ENCODE measurements at regions not wholly inside any gene's neighbourhood (a gene's known extent, or its start where the extent isn't known, plus 50 kb on each side); places are given as distances from the start of the nearest gene placed in this dataset.
"Not testable (repeated sequence)": the region's sequence is repeated elsewhere in the genome, so short reads cannot be mapped to it uniquely, and the experiment has no call there.

DNA sequence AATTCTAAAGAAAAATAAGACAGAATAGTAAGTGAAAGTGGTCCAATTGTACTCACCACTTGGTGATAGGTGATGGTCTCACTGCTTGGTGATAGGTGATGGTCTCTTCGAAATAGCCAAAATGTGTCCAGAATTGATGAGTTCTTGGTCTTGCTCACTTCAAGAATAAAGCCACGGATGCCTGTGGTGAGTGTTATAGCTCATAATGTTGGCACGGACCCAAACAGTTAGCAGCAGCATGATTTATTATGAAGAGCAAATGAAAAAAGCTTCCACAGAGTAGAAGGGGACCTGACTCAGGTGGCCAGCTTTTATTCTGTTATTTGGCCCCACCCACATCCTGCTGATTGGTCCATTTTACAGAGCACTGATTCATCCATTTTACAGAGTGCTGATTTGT lies 272.6 kb downstream of the RPS4Y2 start:
- Histone ChIP-seq H3K9ac (ENCODE audit: low read depth in 1 of 2, low read length in 2 of 2) (no peak overlapping the region), H3K9me3 (ENCODE audit: control insufficient read depth in 1 of 2, low read length in 2 of 2) (no peaks in the 10 kb centered on the region), H3K27me3 (ENCODE audit: control insufficient read depth in 1 of 2, insufficient read depth in 2 of 2, low read length in 2 of 2) (no peaks in the 10 kb centered on the region), H3K36me3 (ENCODE audit: control insufficient read depth in 1 of 2, insufficient read depth in 2 of 2, low read length in 2 of 2) (no peaks in the 10 kb centered on the region), H3K27ac (ENCODE audit: low read depth, low read length) (no peak overlapping the region), H3K4me3 (ENCODE audit: low read depth in 1 of 2, low read length in 2 of 2) (no peak overlapping the region), H3K4me1 (ENCODE audit: control insufficient read depth in 1 of 2, insufficient read depth in 2 of 2, low read length in 2 of 2) (no peaks in the 10 kb centered on the region)

- Histone ChIP-seq H3K27ac (ENCODE audit: low read depth, low read length) (no peak overlapping the region), H3K9ac (ENCODE audit: low read depth in 1 of 2, low read length in 2 of 2) (no peak overlapping the region), H3K36me3 (ENCODE audit: control insufficient read depth in 1 of 2, insufficient read depth in 2 of 2, low read length in 2 of 2) (no peaks in the 10 kb centered on the region), H3K27me3 (ENCODE audit: control insufficient read depth in 1 of 2, insufficient read depth in 2 of 2, low read length in 2 of 2) (no peaks in the 10 kb centered on the region), H3K9me3 (ENCODE audit: control insufficient read depth in 1 of 2, low read length in 2 of 2) (no peaks in the 10 kb centered on the region), H3K4me1 (ENCODE audit: control insufficient read depth in 1 of 2, insufficient read depth in 2 of 2, low read length in 2 of 2) (no peaks in the 10 kb centered on the region), H3K4me3 (ENCODE audit: low read depth in 1 of 2, low read length in 2 of 2) (no peak overlapping the region)
Measured at GRCh38 chrY:21033363-21033762, 277.5 kb downstream of the RPS4Y2 start.

- H3K36me3 ChIP-seq (ENCODE audit: control insufficient read depth in 1 of 2, insufficient read depth in 2 of 2, low read length in 2 of 2): no peaks in the 10 kb centered on the region
- no peaks in the 10 kb centered on the region for H3K4me1 ChIP-seq (ENCODE audit: control insufficient read depth in 1 of 2, insufficient read depth in 2 of 2, low read length in 2 of 2)
- no peaks in the 10 kb centered on the region for H3K9me3 ChIP-seq (ENCODE audit: control insufficient read depth in 1 of 2, low read length in 2 of 2)
Measured at GRCh38 chrY:21034151-21035061, 278.5 kb downstream of the RPS4Y2 start.

GRCh38 chrY:21037398-21037797 lies 281.5 kb downstream of the RPS4Y2 start:
- not testable (repeated sequence) for H3K27me3 ChIP-seq (ENCODE audit: control insufficient read depth in 1 of 2, insufficient read depth in 2 of 2, low read length in 2 of 2); H3K9ac ChIP-seq (ENCODE audit: low read depth in 1 of 2, low read length in 2 of 2); H3K4me3 ChIP-seq (ENCODE audit: low read depth in 1 of 2, low read length in 2 of 2); H3K36me3 ChIP-seq (ENCODE audit: control insufficient read depth in 1 of 2, insufficient read depth in 2 of 2, low read length in 2 of 2); H3K9me3 ChIP-seq (ENCODE audit: control insufficient read depth in 1 of 2, low read length in 2 of 2); H3K27ac ChIP-seq (ENCODE audit: low read depth, low read length); H3K4me1 ChIP-seq (ENCODE audit: control insufficient read depth in 1 of 2, insufficient read depth in 2 of 2, low read length in 2 of 2)

More at GRCh38 chrY:21034151-21035061, 278.5 kb downstream of the RPS4Y2 start:
- H3K27ac ChIP-seq (ENCODE audit: low read depth, low read length): no peak overlapping the region
- no peak overlapping the region for H3K4me3 ChIP-seq (ENCODE audit: low read depth in 1 of 2, low read length in 2 of 2)
- no peaks in the 10 kb centered on the region for H3K27me3 ChIP-seq (ENCODE audit: control insufficient read depth in 1 of 2, insufficient read depth in 2 of 2, low read length in 2 of 2)
- H3K9ac ChIP-seq (ENCODE audit: low read depth in 1 of 2, low read length in 2 of 2): no peak overlapping the region

DNA sequence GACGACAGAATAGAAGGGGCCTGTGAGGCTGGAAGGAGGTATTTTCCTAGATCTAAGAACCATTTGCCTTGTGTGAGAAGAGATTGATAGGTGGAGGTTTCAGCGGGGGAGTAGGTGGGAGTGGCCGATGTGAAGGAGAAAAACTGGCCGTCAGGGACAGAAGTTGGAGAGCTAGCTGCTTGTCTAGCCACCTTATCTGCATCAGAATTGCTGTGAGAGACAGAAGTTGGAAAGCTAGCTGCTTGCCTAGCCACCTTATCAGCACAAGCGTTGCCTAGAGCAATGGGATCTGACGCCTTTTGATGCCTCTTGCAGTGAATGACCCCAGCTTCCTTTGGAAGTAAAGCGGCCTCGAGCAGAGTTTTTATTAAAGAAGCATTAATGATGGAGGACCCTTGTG lies 283.9 kb downstream of the RPS4Y2 start:
- H3K27me3 ChIP-seq (ENCODE audit: control insufficient read depth in 1 of 2, insufficient read depth in 2 of 2, low read length in 2 of 2): no peaks in the 10 kb centered on the region
- H3K9me3 ChIP-seq (ENCODE audit: control insufficient read depth in 1 of 2, low read length in 2 of 2): no peaks in the 10 kb centered on the region
- H3K9ac ChIP-seq (ENCODE audit: low read depth in 1 of 2, low read length in 2 of 2): no peak overlapping the region
- H3K4me1 ChIP-seq (ENCODE audit: control insufficient read depth in 1 of 2, insufficient read depth in 2 of 2, low read length in 2 of 2): no peaks in the 10 kb centered on the region
- H3K27ac ChIP-seq (ENCODE audit: low read depth, low read length): no peak overlapping the region
- no peaks in the 10 kb centered on the region for H3K36me3 ChIP-seq (ENCODE audit: control insufficient read depth in 1 of 2, insufficient read depth in 2 of 2, low read length in 2 of 2)
- H3K4me3 ChIP-seq (ENCODE audit: low read depth in 1 of 2, low read length in 2 of 2): no peak overlapping the region

- not testable (repeated sequence) for H3K4me1 ChIP-seq (ENCODE audit: control insufficient read depth in 1 of 2, insufficient read depth in 2 of 2, low read length in 2 of 2); H3K36me3 ChIP-seq (ENCODE audit: control insufficient read depth in 1 of 2, insufficient read depth in 2 of 2, low read length in 2 of 2); H3K9me3 ChIP-seq (ENCODE audit: control insufficient read depth in 1 of 2, low read length in 2 of 2); H3K27ac ChIP-seq (ENCODE audit: low read depth, low read length); H3K27me3 ChIP-seq (ENCODE audit: control insufficient read depth in 1 of 2, insufficient read depth in 2 of 2, low read length in 2 of 2); H3K4me3 ChIP-seq (ENCODE audit: low read depth in 1 of 2, low read length in 2 of 2); H3K9ac ChIP-seq (ENCODE audit: low read depth in 1 of 2, low read length in 2 of 2)
Measured at GRCh38 chrY:21040711-21041110, 284.8 kb downstream of the RPS4Y2 start.

DNA sequence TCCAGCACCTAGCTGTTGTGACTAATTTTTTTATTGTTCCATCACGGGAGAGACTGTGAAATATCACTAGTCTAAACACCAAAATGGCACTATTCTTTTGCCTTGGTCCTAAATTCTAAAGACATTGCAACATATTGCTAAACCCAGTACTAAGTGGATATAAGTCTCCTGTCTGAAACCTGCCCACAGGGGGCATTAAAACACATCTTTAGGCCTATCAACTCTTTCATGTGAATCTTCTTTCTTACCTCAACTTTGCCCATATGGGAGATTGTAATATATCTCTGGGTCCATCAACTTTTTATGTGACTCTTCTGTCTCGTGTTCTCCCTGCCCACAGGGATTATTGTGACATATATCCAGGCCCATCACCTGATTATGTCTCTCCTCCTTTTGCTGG lies 317.2 kb downstream of the RPS4Y2 start:
- Histone ChIP-seq H3K9me3 (ENCODE audit: control insufficient read depth in 1 of 2, low read length in 2 of 2) (no peaks in the 10 kb centered on the region), H3K27ac (ENCODE audit: low read depth, low read length) (no peak overlapping the region), H3K36me3 (ENCODE audit: control insufficient read depth in 1 of 2, insufficient read depth in 2 of 2, low read length in 2 of 2) (no peaks in the 10 kb centered on the region), H3K9ac (ENCODE audit: low read depth in 1 of 2, low read length in 2 of 2) (no peak overlapping the region), H3K4me3 (ENCODE audit: low read depth in 1 of 2, low read length in 2 of 2) (no peak overlapping the region), H3K4me1 (ENCODE audit: control insufficient read depth in 1 of 2, insufficient read depth in 2 of 2, low read length in 2 of 2) (no peaks in the 10 kb centered on the region), H3K27me3 (ENCODE audit: control insufficient read depth in 1 of 2, insufficient read depth in 2 of 2, low read length in 2 of 2) (no peaks in the 10 kb centered on the region)

DNA sequence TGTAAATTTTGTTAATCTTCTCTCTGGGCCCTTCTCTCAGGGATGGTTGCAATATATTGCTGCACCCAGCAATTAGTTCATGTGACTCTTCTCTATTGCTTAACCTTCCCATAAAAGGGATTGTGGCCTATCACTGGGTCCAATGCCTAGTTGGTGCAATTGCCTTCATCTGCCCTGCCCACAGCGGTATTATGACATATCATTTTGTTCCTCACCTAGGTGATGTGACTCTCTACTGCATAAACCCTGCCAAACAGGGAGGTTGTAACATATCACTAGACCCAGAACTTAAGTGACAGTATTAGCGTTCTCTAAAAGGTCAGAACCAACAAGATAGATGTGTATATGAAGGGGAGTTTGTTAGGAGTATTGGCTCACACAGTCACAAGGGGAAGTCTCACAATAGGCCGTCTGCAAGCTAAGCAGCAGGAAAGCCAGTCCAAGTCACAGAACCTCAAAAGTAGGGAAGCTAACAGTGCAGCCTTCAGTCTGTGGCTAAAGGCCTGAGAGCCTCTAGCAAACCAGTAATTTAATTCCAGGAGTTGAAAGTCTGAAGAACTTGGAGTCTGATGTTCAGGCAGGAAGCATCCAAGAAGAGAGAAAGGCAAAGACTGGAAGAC lies 317.8 kb downstream of the RPS4Y2 start:
- H3K4me3 ChIP-seq (ENCODE audit: low read depth in 1 of 2, low read length in 2 of 2): no peak overlapping the region
- H3K9me3 ChIP-seq (ENCODE audit: control insufficient read depth in 1 of 2, low read length in 2 of 2): no peaks in the 10 kb centered on the region
- H3K36me3 ChIP-seq (ENCODE audit: control insufficient read depth in 1 of 2, insufficient read depth in 2 of 2, low read length in 2 of 2): no peaks in the 10 kb centered on the region
- no peaks in the 10 kb centered on the region for H3K27me3 ChIP-seq (ENCODE audit: control insufficient read depth in 1 of 2, insufficient read depth in 2 of 2, low read length in 2 of 2)
- H3K4me1 ChIP-seq (ENCODE audit: control insufficient read depth in 1 of 2, insufficient read depth in 2 of 2, low read length in 2 of 2): no peaks in the 10 kb centered on the region
- H3K27ac ChIP-seq (ENCODE audit: low read depth, low read length): no peak overlapping the region
- H3K9ac ChIP-seq (ENCODE audit: low read depth in 1 of 2, low read length in 2 of 2): no peak overlapping the region

- H3K27ac ChIP-seq (ENCODE audit: low read depth, low read length): no peak overlapping the region
- H3K4me3 ChIP-seq (ENCODE audit: low read depth in 1 of 2, low read length in 2 of 2): no peak overlapping the region
- no peaks in the 10 kb centered on the region for H3K27me3 ChIP-seq (ENCODE audit: control insufficient read depth in 1 of 2, insufficient read depth in 2 of 2, low read length in 2 of 2)
- no peak overlapping the region for H3K9ac ChIP-seq (ENCODE audit: low read depth in 1 of 2, low read length in 2 of 2)
- no peaks in the 10 kb centered on the region for H3K9me3 ChIP-seq (ENCODE audit: control insufficient read depth in 1 of 2, low read length in 2 of 2)
- H3K36me3 ChIP-seq (ENCODE audit: control insufficient read depth in 1 of 2, insufficient read depth in 2 of 2, low read length in 2 of 2): no peaks in the 10 kb centered on the region
- no peaks in the 10 kb centered on the region for H3K4me1 ChIP-seq (ENCODE audit: control insufficient read depth in 1 of 2, insufficient read depth in 2 of 2, low read length in 2 of 2)
Measured at GRCh38 chrY:21075658-21076057, 319.8 kb downstream of the RPS4Y2 start.

DNA sequence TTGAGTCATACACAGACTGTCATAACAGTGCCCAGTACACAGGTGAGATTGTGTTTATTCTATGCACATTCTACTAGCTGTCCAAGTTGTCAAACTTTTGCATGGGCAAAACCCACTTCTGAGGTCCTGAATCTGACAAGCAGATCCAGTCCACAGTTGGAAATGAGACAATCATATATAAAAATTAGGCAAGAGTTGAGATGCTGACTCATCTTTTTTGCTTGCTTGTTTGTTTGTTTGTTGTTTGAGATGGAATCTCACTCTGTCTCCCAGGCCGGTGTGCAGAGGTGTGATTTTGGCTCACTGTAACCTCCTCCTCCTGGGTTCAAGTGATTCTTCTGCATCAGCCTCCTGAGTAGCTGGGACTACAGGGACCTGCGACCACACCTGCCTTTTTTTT lies 323.8 kb downstream of the RPS4Y2 start:
- no peaks in the 10 kb centered on the region for H3K9me3 ChIP-seq (ENCODE audit: control insufficient read depth in 1 of 2, low read length in 2 of 2)
- no peaks in the 10 kb centered on the region for H3K36me3 ChIP-seq (ENCODE audit: control insufficient read depth in 1 of 2, insufficient read depth in 2 of 2, low read length in 2 of 2)
- no peaks in the 10 kb centered on the region for H3K4me1 ChIP-seq (ENCODE audit: control insufficient read depth in 1 of 2, insufficient read depth in 2 of 2, low read length in 2 of 2)
- no peak overlapping the region for H3K27ac ChIP-seq (ENCODE audit: low read depth, low read length)
- H3K9ac ChIP-seq (ENCODE audit: low read depth in 1 of 2, low read length in 2 of 2): no peak overlapping the region
- H3K27me3 ChIP-seq (ENCODE audit: control insufficient read depth in 1 of 2, insufficient read depth in 2 of 2, low read length in 2 of 2): no peaks in the 10 kb centered on the region
- no peak overlapping the region for H3K4me3 ChIP-seq (ENCODE audit: low read depth in 1 of 2, low read length in 2 of 2)

Measured in duodenal mucosa (tissue), 2 donors.